A204.1 (cell line): ENCODE measurements at regions not wholly inside any gene's neighbourhood (a gene's known extent, or its start where the extent isn't known, plus 50 kb on each side); places are given as distances from the start of the nearest gene placed in this dataset.

ENCODE experiments used
- FAIRE-seq: peaks from 2 replicates; lab custom pipeline; 2012; peaks lifted over from hg19 to GRCh38; lab: Jason Lieb, UNC

DNA sequence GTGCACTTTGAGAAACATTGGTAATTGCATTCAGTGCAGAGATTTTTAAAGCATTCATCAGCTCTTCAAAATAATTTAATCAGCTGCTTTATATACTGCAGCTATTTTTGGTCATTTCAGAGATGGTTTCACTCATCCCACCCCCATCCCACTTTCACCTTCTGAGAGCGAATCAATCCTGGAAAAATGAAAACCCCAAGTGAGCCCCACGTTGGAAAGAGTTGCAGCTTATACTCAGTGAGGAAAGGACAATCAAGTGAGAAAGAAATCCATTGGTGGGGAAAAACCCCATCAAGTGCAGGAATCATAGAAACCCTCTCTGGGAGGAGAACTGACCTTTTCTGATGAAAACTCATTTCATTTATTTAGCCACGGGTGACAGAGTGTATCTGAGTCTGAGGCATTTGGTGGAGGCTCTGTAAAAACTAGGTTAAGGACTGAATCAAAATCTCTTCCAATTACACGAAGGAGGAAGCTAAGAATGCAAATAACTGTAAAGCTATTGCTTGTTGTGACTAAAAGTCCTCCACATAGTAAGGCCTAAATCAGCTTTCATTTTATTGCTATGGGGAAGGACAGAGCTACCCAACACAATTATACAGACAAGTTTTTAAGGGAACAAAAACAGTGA, 240.4 kb upstream of the PGRMC2 start:
- FAIRE-seq, result no peak

DNA sequence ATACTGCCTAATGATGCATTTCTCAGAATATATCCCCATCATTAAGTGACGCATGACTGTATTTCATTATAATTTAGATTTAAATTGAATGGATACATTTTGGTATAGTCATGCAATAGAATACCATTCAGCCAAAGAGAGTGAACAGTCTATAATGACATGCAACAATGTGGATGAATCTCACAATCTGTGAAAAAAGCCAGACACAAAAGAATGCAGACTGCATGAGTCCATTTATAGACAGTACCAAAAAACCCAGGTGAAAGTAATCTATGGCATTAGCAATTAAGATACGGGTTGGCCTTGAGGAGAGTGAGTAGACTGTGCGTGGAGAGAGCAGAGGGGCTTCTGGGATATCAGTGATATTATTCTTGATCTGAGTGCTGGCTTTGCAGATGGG, 239.7 kb upstream of the PGRMC2 start:
- FAIRE-seq, result no peak

DNA sequence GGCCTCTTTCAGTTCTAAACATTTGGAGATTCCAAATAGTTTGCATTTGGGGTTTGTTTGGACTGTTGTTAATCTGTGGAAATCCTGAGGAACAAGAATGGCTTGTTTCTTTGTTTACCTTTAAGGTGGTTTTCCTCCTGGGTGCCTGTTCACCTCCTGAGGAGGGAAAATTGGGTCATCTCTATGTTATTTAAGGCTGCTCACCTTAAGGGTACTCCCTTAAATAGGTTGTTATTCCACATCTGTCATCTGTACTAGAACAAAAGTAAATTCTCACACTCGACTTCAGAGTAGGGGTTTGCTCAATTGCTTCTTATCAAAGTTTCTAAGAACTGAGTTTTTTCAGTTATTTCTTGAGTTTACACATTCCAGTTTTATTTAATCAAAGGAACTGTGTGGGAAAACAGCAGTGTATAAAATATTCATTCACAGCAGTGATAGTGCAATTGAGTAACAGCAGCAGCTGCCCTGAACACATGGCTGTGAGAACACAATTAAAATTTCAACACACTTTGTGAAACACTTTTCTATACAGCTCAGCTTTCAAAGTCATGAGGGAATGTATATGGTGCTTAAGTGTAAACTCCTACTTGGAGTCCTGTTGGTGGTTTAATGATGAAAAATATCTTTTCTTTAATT, 238.5 kb upstream of the PGRMC2 start:
- FAIRE-seq, result no peak

DNA sequence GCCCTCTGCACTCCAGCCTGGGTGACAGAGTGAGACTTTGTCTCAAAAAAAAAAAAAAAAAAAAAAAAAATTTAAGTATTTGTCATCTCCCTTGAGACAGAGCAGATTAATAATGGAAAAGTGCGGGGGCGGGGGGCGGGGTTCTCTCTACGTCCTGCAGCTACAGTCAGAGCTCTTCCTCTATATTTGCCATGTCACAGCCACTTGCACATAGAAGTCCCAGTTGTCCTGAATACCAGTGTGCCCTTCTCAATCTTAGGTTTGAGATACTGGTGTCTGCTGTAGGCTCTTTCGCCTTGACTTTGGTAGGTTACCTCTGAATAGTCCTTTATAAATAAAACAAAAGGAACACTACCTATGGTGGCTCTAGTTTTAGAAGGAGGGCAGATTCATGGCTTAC, 237.8 kb upstream of the PGRMC2 start:
- no peak for FAIRE-seq

DNA sequence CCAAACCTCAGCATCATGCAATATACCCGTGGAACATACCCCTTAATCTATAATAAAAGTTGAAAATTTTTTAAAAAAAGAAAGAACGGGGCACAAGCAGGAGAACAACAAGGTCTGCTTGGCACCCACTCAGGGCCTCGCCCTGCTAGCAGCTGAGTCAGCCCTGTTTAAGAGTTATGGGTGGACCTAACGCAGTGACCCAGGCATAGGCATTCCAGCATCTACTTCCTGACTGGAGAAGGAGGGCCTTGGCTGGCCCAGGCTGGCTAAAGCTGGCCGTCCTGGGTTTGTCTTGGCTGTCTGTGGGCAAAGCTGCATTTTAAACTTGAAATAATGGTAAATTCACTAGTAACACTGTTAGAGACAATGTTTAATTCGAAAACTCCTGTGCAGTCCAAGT, 236.7 kb upstream of the PGRMC2 start:
- FAIRE-seq, result no peak

DNA sequence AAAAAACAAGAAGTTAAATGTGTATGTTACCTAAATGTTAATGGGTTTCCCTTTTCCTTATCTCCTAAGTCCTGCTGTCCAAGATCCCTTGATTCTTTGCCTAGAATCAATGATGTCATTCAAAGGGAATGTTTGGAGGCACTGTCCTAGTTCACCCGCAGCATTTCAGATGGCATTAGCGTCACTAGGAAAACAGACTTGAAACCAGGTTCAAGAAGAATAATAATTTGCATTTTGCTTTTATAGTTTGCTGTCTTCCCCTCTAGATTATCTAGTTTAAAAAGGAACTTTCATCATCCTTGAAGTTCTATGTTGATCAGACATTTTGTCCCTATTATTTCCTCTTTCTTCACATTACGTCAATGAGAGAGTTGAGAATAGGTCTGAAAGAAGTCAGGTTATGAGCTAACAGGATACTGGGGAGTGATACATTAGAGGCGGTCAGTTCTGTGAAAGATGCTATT, 234.1 kb upstream of the PGRMC2 start:
- no peak for FAIRE-seq

DNA sequence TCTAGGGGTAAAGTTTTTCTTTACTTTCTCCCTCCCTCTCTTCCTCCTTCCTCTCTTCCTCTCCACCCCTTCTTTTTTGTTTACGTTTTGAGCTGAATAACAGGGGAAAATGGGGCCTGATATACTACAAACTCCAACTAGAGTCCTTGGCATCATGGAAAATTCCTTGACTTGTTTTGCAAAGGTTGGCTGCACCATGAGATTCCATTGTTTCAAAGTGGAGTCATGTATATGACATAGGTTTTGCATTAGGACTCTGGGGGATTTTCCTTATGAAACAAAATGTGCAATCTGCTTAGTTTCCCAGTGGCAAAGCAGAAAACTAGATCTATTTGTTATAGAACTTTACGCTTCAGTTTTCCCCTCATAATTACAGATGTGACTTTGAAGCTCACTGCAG, 233.5 kb upstream of the PGRMC2 start:
- no peak for FAIRE-seq

DNA sequence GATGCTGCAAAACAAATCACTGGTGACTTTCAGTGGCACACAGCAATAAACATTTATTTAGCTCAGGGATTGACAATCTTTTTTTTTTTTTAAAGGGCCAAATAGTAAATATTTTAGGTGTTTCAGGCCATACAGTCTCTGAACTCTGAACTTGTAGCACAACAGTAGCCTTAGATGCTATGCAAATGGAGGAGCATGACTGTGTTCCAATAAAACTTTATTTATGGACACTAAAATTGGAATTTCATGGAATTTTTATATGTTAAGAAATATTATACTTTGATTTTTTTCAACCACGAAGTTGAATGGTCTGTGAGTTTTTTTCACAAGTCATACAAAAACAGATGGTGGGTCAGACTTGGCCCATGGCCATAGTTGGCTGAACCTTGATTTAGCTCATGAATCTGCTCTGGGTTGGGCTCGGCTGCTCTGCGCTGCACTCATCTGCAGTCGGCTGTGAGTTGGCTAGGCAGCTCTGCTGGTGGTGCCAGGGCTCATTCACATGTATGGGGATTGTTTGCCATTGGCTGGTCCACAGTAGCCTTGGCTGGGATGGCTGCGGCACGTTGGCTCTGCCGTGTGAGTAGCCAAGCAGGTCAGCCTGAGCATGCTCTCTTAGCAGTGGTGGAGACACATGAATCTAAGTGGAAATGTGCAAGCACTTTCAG, 231.7 kb upstream of the PGRMC2 start:
- no peak for FAIRE-seq

DNA sequence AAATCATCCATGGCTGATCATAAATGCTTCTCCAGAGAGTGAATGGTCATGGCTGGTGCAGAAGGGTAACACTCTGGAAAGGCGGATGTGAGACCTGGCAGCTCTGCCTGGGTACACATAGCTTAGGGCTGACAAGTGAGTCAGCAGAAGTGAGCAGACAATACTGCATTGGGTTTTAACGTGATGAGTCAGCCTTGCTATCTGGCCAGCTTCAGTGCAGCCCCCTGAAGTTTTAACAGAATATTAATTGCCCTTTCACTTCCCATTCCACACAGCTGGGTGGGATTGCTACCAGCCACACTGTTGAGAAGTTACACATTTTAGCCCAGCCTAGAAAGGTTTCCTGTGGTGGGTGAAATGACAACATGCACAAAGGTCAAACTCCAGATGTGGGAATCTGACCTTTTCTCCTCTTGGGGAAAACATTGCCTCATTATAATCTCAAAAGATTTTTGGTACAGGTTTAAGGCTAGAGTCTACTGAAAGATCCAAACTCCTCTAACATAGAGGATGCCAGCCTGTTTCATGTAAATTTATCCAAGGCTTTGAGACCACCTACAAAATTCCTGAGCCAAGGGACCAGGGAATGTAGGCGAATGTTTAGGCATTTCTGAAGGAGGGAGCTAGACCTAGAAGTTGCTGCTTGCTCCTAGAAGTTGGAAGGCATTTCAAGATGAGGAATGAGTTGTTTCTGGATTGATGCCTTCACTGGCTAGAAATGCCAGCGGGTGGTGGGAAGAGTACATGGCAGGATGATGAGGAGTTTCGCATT, 230.3 kb upstream of the PGRMC2 start:
- no peak for FAIRE-seq

DNA sequence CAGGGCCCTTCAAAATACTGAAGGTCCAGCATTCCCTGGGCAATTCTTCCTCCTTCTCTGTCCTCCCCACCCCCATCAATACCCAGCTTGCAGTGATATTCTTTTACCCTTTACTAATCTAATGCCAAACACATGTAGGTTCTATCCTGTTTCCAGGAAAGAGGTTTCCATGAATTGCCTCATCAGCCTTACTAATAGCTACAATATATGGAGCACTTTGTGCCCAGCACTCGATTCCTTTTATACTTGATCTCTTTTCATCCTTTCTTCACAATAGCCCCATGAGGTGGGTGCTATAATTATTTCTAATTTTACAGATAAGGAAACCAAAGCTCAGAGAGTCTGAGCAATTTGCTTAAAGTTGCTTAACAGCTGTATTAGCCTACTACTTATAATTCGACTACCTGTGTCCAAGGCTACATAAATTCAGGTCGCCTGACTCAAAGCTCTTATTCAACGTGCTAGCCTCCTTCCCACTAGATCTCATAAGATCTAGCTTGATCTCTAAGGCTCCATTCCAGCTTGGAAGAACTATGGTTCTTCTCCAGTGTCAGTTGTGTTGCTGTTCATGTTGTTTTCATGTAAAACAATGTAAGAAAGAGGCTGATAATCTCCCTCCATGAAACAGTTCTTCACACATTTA, 229.6 kb upstream of the PGRMC2 start:
- FAIRE-seq, result no peak

DNA sequence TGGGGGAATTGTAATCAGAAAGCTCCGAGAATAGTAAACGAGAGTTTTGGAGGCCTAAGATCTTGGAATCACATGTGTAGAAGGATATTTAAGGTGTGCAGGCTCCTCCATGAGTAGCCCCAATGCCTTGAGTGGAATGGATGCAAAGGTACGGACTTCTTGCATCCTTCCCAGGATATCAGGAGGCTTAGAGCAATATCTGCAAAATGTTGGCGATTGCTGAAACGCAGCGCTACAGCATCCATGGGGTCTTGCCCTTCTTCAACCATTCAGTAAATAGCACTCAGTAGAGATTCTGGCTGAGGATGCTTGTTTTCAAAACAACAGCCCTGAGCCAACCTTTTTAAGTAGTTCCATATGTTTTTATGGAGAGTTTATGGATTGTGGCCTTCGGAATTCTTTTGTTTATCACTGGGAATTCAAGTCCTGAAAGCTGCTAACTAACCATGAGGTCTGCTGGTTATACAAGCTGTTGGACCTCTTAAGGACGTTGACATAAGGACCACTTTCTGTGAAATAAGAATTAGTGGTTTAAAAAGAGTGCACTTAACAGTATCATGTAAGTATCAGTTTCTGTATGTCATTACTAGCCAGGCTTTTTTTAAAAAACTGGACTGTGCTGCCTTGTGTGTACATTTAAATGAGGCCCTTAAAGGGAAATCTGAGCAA, 228.8 kb upstream of the PGRMC2 start:
- FAIRE-seq, result no peak

DNA sequence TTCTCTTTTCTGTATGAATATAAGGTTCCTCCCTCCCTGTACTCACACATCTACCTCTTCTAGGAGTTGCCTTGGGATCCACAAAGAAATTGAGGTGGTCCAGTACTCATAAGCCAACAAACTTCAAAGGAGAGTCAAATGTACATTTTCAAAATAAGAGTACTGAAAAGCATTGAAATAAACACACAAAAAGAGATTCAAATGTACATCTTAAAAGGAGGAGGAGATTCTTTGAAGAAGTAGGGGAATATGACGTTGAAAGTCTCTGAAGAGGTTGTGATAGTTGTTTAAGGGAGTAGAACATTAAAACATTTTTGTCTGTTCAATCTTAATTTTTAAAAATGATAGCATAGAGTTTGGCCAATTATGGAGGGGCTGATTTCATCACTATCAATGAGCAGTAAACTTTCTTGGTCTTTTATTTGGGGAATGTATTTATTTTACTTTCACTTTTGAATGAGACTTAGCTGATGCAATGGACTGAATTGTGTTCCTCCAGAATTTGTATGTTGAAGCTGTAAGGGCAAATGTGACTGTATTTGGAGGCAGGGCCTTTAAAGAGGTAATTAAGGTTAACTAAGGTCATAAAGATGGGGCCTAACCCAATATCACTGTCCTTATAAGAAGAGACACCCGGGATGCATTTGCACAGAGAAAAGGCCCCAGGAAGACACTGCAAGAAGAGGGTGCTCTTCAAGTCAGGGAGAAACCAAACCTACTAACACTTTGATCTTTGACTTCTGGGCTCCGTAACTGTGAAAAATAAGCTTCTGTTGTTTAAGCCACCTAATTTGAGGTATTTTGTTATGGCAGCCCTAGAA, 226.3 kb upstream of the PGRMC2 start:
- no peak for FAIRE-seq

DNA sequence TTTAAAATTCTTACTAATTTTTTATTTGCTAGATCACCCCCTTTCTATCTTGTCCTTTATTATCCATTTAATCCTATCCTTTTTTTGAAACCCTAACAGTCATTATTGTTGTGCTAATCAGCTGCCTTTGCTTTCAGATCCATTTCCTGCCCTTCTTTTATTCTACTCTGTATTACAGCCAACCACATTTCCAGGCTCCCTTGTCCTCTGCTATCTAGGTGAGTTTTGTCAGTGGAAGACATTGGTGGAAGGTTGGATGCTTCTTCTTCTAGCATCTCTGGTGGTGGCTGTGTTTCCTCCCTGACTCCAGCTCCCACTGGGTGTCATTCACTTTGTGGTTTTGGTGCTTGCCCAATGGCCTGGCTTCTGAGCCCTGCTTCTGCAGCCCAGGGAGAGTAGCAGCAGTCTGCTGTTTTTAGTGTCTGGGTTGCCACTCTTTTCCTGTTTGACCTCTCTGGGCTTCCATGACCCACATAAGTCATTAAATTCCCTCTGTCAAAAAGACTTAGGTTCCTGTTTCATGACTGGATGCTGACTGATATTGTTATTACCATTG, 225.2 kb upstream of the PGRMC2 start:
- no peak for FAIRE-seq

DNA sequence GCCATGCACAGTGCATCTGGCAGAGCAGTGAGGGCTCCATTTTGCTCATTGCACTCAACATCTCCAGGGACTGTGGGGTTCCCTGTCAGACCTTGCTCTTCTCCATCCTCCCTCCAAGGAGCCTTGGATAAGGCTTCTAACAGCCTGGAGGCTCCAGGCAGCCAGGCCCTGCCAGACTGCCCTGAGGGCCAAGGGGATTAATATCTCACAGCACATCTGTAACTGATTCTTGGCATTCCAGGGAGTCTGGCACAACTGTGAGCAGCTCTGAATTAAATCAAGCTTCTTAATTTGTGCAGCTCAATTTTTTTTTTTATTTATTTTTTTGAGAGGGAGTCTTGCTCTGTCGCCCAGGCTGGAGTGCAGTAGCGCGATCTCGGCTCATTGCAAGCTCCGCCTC, 224.5 kb upstream of the PGRMC2 start:
- FAIRE-seq, result no peak

DNA sequence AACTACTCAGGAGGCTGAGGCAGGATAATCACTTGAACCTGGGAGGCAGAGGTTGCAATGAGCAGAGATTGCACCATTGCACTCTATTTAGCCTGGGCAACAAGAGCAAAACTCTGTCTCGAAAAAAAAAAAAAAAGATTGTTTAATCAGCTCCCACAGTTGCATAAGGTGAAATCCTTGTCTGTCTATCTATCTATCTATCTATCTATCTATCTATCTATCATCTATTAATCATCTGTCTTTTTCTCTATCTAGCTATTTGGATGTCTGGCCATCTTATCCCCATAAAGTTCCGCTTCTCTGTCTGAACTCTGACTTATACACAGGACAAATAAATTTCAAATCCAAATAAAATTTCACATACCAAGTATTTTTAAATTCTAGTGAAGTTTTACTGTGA, 223.2 kb upstream of the PGRMC2 start:
- no peak for FAIRE-seq

DNA sequence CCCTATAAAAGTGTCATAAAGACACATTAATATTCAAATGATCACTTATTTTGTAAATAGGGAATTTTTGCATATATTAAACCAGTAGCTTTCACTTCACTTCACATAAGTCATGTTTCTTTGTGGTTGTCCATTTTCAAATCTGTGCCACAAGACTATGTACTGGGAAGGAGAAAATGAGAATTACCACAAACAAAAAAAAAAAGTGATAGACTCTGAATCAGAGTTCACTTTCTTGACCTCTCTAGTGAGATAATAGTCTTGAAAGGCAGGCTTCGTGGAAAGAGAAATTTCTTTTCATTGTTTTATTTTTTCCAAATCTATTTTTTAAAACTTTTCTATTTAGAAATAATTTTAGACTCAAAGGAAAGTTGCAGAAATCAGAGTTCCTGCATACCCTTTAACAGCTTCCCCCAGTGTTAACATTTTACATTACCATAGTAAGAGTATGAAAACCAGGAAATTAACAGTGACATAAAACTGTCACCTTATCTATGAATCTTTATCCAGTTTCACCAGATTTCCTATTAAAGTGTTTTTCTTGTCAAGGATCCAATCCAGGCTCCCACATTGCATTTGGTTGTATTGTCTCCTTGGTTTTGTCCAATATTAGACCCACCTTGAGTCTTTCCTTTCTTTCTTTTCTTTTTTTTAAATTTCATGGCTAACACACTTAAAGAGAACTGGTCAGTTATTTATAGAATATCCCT, 215.4 kb upstream of the PGRMC2 start:
- FAIRE-seq, result no peak

DNA sequence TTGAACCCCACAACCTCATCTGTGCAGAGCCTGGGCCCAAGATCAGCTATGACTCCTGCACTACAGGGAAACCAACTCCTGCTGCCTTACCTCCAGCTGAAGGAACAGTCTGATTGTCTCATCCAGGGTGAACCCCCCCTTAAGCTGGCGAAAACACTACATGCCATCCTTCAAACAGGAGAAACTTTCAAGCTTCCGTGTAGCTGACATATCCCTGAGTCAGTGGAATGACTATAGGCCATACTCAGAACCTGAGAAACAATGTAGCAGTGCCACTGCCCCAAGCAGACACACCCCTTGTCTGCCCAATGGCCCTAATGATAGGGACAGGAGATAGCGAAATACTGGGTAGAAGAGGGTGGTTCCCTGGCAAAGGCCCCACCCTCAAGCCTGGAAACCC, 213.6 kb upstream of the PGRMC2 start:
- FAIRE-seq, result no peak

DNA sequence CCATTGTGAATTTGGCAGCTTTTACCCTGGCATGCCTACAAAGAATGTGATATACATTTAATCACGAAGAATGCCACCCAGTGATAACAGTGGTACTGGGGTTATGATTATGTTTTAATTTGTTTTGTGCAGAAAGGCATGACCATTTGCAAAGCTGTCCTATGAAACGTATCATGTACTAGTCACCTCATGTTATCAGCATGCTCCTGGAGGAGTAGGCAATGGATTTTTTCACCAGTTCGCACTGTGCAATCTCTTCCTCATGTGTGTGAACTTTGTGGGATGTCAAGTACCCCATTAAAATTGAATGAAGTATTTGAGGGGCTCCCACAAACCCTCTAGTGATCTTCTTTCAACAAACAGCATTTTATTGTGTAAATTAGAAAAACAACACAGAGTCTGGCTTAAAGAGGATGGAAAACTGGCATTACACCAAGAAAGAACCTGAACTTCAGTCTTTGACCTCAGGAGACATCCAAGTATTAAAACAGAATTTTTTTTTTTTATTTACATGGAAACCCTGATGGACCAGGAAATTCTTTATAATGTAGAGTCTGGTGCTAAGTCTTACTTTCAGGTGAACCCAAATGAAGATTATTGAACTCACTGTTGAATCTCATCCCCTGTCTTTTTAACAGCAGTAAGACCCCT, 200.6 kb upstream of the PGRMC2 start:
- FAIRE-seq, result no peak

DNA sequence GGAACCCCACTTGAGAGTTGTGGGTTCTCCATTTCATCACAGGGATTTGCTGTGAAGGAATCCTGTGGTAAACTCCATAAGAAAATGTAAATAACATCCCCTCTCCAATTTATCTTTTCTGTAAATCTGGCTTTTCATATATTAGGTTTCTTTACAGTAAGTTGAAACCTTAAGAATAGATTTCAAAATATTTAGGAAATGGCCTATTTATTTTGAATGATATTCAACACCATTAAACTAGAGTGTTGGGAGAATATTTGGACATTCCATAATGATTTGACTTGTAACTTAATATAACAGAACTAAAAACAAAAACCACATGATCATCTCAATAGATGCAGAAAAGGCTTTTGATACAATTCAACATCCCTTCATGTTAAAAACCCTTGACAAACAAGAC, 197.3 kb upstream of the PGRMC2 start:
- FAIRE-seq, result no peak

DNA sequence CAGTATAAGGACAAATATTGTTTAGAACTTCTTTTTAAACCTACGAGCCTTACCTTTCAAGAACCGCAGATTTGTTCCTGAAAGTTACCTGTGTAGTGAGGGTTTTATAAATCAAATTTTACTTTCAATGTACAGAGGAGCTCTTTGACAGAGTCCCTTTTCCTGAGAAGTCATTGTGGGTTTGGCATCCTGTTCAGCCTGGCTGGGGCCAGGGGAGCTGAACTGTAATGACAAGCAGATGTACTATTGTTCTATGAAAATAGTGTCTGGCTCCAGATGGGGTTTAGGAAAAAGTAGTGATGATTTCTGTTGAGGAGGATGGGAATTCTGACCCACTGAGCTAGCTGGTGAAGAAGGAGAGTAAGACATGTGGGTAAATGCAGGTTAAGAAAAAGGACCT, 196.2 kb upstream of the PGRMC2 start:
- no peak for FAIRE-seq
